Psoas muscle (tissue), 7 donors: ENCODE measurements at regions not wholly inside any gene's neighbourhood (a gene's known extent, or its start where the extent isn't known, plus 50 kb on each side); places are given as distances from the start of the nearest gene placed in this dataset.

Experiments
- ATAC-seq, 4 donors: fragments of 200-7000 bp; cut with Tn5 transposase; one replicate each; pipeline ENCODE4 v1.9.1; 2020; ENCODE audit warnings: moderate library complexity in 3 of 4, mild to moderate bottlenecking in 2 of 4
- DNase-seq, 2 donors: peaks; one replicate each; pipeline ENCODE4 v3.0.0-alpha.2; 2020
- H3K27ac ChIP-seq: fragments of 200-600 bp; one replicate; pipeline ENCODE4 v1.8.0; 2022
- H3K27me3 ChIP-seq, 3 donors: fragments of 200-600 bp in 1 of 3; one replicate each; pipeline versions ENCODE4 v1.6.1 to v1.8.0; 2013 to 2022; ENCODE audit warnings: low read length in 2 of 3, mild to moderate bottlenecking in 2 of 3, moderate library complexity in 1 of 3; ENCODE audit not compliant: insufficient read depth in 3 of 3
- H3K36me3 ChIP-seq, 2 donors: fragments of 200-600 bp in 1 of 2; one replicate each; pipeline versions ENCODE4 v1.6.1 to v1.8.0; 2013 to 2022; ENCODE audit warnings: low read depth in 1 of 2, mild to moderate bottlenecking in 1 of 2, moderate library complexity in 1 of 2; ENCODE audit not compliant: insufficient read depth in 1 of 2
- H3K4me1 ChIP-seq: fragments of 200-600 bp; one replicate; pipeline ENCODE4 v1.8.0; 2022
- H3K4me3 ChIP-seq: fragments of 200-600 bp; one replicate; pipeline ENCODE4 v1.8.0; 2022; ENCODE audit warnings: mild to moderate bottlenecking
- H3K9me3 ChIP-seq: fragments of 200-600 bp; one replicate; pipeline ENCODE4 v1.8.0; 2022
- WGBS, 3 donors: extraction: QIAGEN DNeasy Blood & Tissue Kit; methylation state at CpG; one replicate each; pipeline versions ENCODE4 v1.1.6 to v1.1.7; 2013; 5-methylcytosine and 5-hydroxymethylcytosine counted together
- intact Hi-C, 2 donors: fragments of 100-400 bp; cut with DNase I; formaldehyde crosslinking; loops; one replicate each; pipeline versions ENCODE4 v1.11.0 to v1.14.2; 2022
- TF ChIP-seq, protein P1 (sequence below): fragments of 200-600 bp; IDR thresholded peaks from one replicate; pipeline ENCODE4 v1.8.0; 2022; ENCODE audit warnings: antibody characterized with exemption
- donor health status: healthy with polysubstance abuse.
- donor health status: DM: no; HTN: no; CAD: no; lungs with moderate emphysema.
- donor health status: Bipolar disorder and iron deficiency.
- donor health status: healthy.
- donor health status: DM: yes; HTN: yes; CAD: no.
- donor health status: DM: no; HTN: no; CAD: no.
- donor health status: DM: yes; HTN: yes; CAD: no.

DNA sequence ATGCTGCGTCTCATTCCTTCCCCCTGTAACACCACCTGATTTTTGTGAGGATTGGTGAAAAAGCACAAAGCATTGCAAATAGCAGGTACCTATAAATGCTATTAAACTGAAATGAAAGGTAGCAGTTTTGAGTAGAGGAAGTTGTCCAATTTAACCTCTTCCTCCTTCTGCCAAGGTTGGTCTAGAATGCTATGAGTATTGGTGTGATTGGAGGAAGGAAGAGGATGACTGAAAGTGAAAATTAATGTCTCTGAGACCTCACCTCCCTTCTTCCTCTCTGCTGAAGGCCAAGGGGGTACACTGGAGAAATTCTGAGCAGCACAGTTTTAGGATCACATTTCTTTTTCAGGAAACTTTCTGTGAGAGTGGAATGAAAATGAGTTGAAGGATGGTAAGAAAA is 94.4 kb downstream of the DTWD1 start:
- no peak for DNase-seq
- H3K36me3 ChIP-seq: no peaks in the 10 kb centered on the region
- no peak overlapping the region for H3K27ac ChIP-seq
- no peak overlapping the region for H3K4me3 ChIP-seq
- ATAC-seq: no peak
- H3K9me3 ChIP-seq: no peaks in the 10 kb centered on the region
- H3K4me1 ChIP-seq: no peaks in the 10 kb centered on the region
- no peaks in the 10 kb centered on the region for H3K27me3 ChIP-seq
- TF ChIP-seq, protein P1, sequence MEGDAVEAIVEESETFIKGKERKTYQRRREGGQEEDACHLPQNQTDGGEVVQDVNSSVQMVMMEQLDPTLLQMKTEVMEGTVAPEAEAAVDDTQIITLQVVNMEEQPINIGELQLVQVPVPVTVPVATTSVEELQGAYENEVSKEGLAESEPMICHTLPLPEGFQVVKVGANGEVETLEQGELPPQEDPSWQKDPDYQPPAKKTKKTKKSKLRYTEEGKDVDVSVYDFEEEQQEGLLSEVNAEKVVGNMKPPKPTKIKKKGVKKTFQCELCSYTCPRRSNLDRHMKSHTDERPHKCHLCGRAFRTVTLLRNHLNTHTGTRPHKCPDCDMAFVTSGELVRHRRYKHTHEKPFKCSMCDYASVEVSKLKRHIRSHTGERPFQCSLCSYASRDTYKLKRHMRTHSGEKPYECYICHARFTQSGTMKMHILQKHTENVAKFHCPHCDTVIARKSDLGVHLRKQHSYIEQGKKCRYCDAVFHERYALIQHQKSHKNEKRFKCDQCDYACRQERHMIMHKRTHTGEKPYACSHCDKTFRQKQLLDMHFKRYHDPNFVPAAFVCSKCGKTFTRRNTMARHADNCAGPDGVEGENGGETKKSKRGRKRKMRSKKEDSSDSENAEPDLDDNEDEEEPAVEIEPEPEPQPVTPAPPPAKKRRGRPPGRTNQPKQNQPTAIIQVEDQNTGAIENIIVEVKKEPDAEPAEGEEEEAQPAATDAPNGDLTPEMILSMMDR: no peak
- 94 to 97% (median 97%) methylated on average over 1 of the region's 1 CpG for WGBS, 3 donors
- intact Hi-C loops: no loop called here

DNA sequence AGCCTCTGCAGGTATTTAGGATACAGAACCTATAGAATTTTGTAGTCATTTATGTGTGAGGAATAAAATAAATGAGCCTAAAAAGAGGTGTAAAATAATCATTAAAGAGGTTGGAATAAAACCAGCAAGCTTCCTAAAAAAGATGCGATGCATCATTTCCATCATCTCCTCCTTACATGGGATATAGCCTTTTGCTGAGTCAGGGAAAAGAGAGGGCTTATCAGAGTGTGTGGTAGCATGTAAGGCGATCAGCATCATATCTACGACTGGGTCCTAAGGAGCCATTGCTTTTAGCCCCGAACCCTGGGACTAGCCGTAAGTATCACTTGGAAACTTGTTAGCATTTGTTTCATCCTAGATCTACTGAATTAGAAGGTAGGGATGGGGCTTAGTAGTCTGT is 94.9 kb downstream of the DTWD1 start:
- ATAC-seq: no peak

DNA sequence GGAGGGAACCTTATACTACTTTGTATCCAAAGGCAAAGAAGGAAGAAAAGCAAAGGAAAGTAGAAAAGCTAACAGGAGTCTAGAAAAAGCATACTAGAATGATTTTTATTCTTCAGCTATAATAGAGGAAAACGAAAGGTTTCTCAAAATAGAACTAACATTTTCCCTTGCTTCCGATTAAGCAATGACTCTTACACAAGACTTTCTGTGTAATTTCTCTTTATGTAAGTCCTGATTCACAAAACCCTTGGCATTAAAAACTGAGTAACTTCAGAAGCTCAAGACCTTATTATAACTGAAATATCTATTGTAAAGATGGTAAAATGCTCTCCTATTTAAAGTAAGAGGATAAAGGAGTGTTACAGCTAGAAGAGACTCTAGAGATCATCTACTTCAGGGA is 97.4 kb downstream of the DTWD1 start:
- no peaks in the 10 kb centered on the region for H3K9me3 ChIP-seq
- no peaks in the 10 kb centered on the region for H3K4me1 ChIP-seq
- no peak for DNase-seq
- H3K4me3 ChIP-seq: no peak overlapping the region
- H3K27ac ChIP-seq: no peak overlapping the region
- no peaks in the 10 kb centered on the region for H3K27me3 ChIP-seq
- TF ChIP-seq, protein P1: no peak
- WGBS, 3 donors: 66 to 74% (median 68%) methylated on average over 2 of the region's 2 CpGs
- no peak for ATAC-seq
- no peaks in the 10 kb centered on the region for H3K36me3 ChIP-seq
- intact Hi-C loops: no loop called here

More for the DNA sequence above, 94.9 kb downstream of the DTWD1 start:
- DNase-seq: no peak
- TF ChIP-seq, protein P1: no peak
- no peak overlapping the region for H3K27ac ChIP-seq
- no peaks in the 10 kb centered on the region for H3K36me3 ChIP-seq
- no peaks in the 10 kb centered on the region for H3K9me3 ChIP-seq
- H3K4me3 ChIP-seq: no peak overlapping the region
- intact Hi-C loops: no loop called here
- whole genome bisulfite sequencing, 3 donors: 86 to 94% (median 93%) methylated on average over 5 of the region's 5 CpGs
- no peaks in the 10 kb centered on the region for H3K27me3 ChIP-seq
- H3K4me1 ChIP-seq: no peaks in the 10 kb centered on the region

DNA sequence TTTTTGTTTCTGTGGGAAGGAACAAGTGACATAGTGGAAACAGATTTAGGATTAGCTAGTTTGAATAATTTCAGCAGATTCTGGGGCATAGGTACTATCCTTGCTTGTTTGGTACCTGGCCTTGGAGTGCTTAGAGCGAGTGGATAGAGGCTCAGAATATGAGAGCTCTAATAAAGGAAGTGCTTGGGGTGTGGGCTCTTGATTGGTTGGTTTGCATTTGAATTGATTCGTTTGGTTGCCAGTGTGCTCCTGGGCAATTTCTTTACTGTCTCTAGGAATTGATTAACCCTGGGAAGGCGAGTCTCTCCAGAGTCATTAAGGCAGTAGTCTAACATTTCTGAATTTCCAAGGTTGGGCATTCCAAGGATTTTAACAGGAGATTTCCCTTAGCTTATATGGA is 98.0 kb downstream of the DTWD1 start:
- DNase-seq (no peak), ATAC-seq (no peak)
- TF ChIP-seq, protein P1: no peak
- Histone ChIP-seq H3K9me3 (no peaks in the 10 kb centered on the region), H3K4me1 (no peaks in the 10 kb centered on the region), H3K27me3 (no peaks in the 10 kb centered on the region), H3K27ac (no peak overlapping the region), H3K4me3 (no peak overlapping the region), H3K36me3 (no peaks in the 10 kb centered on the region)
- intact Hi-C loops: no loop called here
- WGBS, 3 donors: 81 to 88% (median 83%) methylated on average over 3 of the region's 3 CpGs

DNA sequence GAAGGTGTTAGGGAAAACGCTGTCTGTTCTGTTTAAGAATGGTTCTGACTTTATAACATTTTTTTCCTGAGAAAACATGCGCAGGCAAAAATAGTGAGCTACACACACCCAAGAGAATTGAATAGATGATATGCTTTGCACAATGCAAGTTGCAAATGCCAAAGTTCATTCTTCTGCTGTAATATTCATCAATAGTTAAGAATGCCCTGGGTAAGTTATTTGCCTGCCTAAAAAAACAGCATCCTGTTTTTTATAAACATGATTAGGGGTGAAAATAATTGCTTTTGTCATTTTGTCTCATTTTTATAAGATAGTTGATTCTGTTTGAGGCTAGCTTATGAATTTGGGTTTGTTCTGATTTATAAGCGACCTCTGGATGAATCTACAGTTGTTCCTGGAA is 99.4 kb downstream of the DTWD1 start:
- H3K27ac ChIP-seq: no peak overlapping the region
- H3K9me3 ChIP-seq: no peaks in the 10 kb centered on the region
- H3K4me1 ChIP-seq: no peaks in the 10 kb centered on the region
- TF ChIP-seq, protein P1: no peak
- H3K36me3 ChIP-seq: no peaks in the 10 kb centered on the region
- 64 to 78% (median 74%) methylated on average over 3 of the region's 3 CpGs for WGBS, 3 donors
- no peak for DNase-seq
- intact Hi-C loops: no loop called here
- no peak for ATAC-seq
- H3K4me3 ChIP-seq: no peak overlapping the region
- H3K27me3 ChIP-seq: no peaks in the 10 kb centered on the region
